H1 (cell line): ENCODE measurements at regions not wholly inside any gene's neighbourhood (a gene's known extent, or its start where the extent isn't known, plus 50 kb on each side); places are given as distances from the start of the nearest gene placed in this dataset.

Source experiments
- EGR1 ChIP-seq: IDR thresholded peaks from 2 replicates; pipeline ENCODE4 v1.6.1; 2011; ENCODE audit warnings: low read depth, low read length, borderline replicate concordance
- MAFK ChIP-seq: IDR thresholded peaks from 2 replicates; pipeline ENCODE4 v1.6.1; 2012; ENCODE audit warnings: low read depth, mild to moderate bottlenecking, improper control_type of control experiment, low read length
- MAX ChIP-seq: IDR thresholded peaks from 2 replicates; pipeline ENCODE4 v1.6.1; 2012; ENCODE audit warnings: inconsistent platforms
- POLR2AphosphoS5 ChIP-seq: IDR thresholded peaks from 2 replicates; pipeline ENCODE4 v1.6.1; 2011; ENCODE audit warnings: low read depth, low read length
- RBBP5 ChIP-seq: IDR thresholded peaks from 2 replicates; pipeline ENCODE4 v1.7.1; 2012; ENCODE audit warnings: low read depth, mild to moderate bottlenecking, inconsistent platforms, low read length, moderate library complexity, borderline replicate concordance
- RFX5 ChIP-seq: IDR thresholded peaks from 2 replicates; pipeline ENCODE4 v1.6.1; 2011; ENCODE audit warnings: low read depth, low read length, improper control_type of control experiment, borderline replicate concordance
- RXRA ChIP-seq: IDR thresholded peaks from 2 replicates; pipeline ENCODE4 v1.6.1; 2011; ENCODE audit warnings: low read depth, mild to moderate bottlenecking, low read length, moderate library complexity; ENCODE audit not compliant: insufficient read depth
- TBP ChIP-seq: IDR thresholded peaks from 2 replicates; pipeline ENCODE4 v1.6.1; 2011; ENCODE audit warnings: low read depth, low read length, improper control_type of control experiment
- TCF12 ChIP-seq: IDR thresholded peaks from 2 replicates; pipeline ENCODE4 v1.6.1; 2011; ENCODE audit warnings: low read depth, mild to moderate bottlenecking, low read length
- USF2 ChIP-seq: IDR thresholded peaks from 2 replicates; pipeline ENCODE4 v1.6.1; 2011; ENCODE audit warnings: low read length, improper control_type of control experiment

- TF ChIP-seq USF2 (no peak), POLR2AphosphoS5 (no peak), TBP (no peak), EGR1 (no peak), TCF12 (no peak), RBBP5 (no peak), RFX5 (no peak), MAX (no peak), MAFK (no peak), RXRA (no peak)
- TF ChIP-seq, all 59 proteins: peak for 0
Measured at GRCh38 chr16:87201052-87201451, 116.1 kb downstream of the C16orf95 start (continued).
